Testis (tissue), 2 donors: ENCODE measurements at regions not wholly inside any gene's neighbourhood (a gene's known extent, or its start where the extent isn't known, plus 50 kb on each side); places are given as distances from the start of the nearest gene placed in this dataset.

Source experiments
- POLR2A ChIP-seq: fragments of 450-650 bp; IDR thresholded peaks from one replicate; pipeline ENCODE4 v1.6.1; 2017; ENCODE audit warnings: antibody characterized with exemption, mild to moderate bottlenecking, moderate library complexity
- TF ChIP-seq, protein P1 (sequence below), 3 experiments: fragments of 450-650 bp in 2 of 3; fragments of 200-600 bp in 1 of 3; sonication (generic) in 1 of 3; IDR thresholded peaks; one replicate each; pipeline ENCODE4 v1.5.1; 2016 to 2019; ENCODE audit warnings: antibody characterized with exemption in 3 of 3, mild to moderate bottlenecking in 2 of 3, moderate library complexity in 1 of 3

DNA sequence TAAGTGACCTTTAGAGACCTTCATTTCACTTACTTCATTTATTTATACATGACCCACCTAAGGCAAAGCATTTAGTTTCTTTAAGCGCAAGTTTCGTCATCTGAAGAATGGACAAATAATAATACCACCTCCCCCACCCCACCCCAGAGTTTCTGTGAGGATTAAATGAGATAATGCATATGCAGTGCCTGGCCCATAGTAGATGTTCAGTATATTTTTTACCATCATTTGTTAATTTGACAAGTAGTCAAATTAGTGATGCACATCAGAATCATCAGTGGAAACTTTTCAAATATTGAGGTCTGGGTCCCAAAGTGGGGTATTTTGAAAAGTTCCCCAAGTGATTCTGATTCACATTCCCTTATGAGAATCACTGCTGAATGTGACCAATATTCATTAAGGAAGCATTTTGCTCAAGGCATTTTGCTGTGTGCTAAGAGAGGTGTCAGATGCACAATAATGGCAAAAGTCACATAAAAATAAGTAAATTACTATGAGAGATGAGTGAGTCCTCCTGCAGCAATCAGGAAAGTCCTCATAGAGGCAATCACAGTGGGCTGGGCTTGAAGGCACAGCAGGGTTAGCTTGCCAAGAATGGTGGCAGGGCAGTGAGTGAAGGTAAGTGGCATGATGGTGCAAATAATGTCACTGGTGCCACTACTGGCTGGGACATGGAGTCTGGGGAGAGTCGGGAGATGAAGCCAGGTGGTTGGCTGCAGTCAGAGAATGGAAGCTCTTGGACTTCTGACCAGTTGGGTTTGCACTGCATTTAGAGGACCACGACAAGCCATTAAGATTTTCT, 244.1 kb downstream of the PTEN start:
- TF ChIP-seq, protein P1, sequence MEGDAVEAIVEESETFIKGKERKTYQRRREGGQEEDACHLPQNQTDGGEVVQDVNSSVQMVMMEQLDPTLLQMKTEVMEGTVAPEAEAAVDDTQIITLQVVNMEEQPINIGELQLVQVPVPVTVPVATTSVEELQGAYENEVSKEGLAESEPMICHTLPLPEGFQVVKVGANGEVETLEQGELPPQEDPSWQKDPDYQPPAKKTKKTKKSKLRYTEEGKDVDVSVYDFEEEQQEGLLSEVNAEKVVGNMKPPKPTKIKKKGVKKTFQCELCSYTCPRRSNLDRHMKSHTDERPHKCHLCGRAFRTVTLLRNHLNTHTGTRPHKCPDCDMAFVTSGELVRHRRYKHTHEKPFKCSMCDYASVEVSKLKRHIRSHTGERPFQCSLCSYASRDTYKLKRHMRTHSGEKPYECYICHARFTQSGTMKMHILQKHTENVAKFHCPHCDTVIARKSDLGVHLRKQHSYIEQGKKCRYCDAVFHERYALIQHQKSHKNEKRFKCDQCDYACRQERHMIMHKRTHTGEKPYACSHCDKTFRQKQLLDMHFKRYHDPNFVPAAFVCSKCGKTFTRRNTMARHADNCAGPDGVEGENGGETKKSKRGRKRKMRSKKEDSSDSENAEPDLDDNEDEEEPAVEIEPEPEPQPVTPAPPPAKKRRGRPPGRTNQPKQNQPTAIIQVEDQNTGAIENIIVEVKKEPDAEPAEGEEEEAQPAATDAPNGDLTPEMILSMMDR (IDR thresholded peaks at IDR 0.05) = no peak
- no peak for TF ChIP-seq POLR2A
